GM12873 (cell line): ENCODE measurements at regions not wholly inside any gene's neighbourhood (a gene's known extent, or its start where the extent isn't known, plus 50 kb on each side); places are given as distances from the start of the nearest gene placed in this dataset.

Experiments used
- CTCF ChIP-seq: IDR thresholded peaks from 2 replicates; pipeline ENCODE4 v1.5.1; 2012; ENCODE audit warnings: low read depth, mild to moderate bottlenecking, moderate library complexity, low read length, control low read depth; ENCODE audit not compliant: insufficient read depth; ENCODE audit errors: missing control alignments

GRCh38 chr3:96012939-96013338 lies 801.5 kb upstream of the EPHA6 start:
- no peak for TF ChIP-seq CTCF

GRCh38 chr3:96017556-96017955 lies 796.8 kb upstream of the EPHA6 start:
- TF ChIP-seq CTCF = no peak

GRCh38 chr3:96022676-96023075 lies 791.7 kb upstream of the EPHA6 start:
- TF ChIP-seq CTCF = no peak

GRCh38 chr3:96027718-96028117 lies 786.7 kb upstream of the EPHA6 start:
- TF ChIP-seq CTCF = no peak

GRCh38 chr3:96039632-96040031 lies 774.8 kb upstream of the EPHA6 start:
- TF ChIP-seq CTCF = no peak

GRCh38 chr3:96059301-96059700 lies 755.1 kb upstream of the EPHA6 start:
- no peak for TF ChIP-seq CTCF

- TF ChIP-seq CTCF = no peak
Observed at GRCh38 chr3:96069065-96069464, 745.3 kb upstream of the EPHA6 start.

- no peak for TF ChIP-seq CTCF
Observed at GRCh38 chr3:96070678-96071077, 743.7 kb upstream of the EPHA6 start.
